Stimulated activated naive CD4-positive, alpha-beta T cell (primary cell): ENCODE measurements at regions not wholly inside any gene's neighbourhood (a gene's known extent, or its start where the extent isn't known, plus 50 kb on each side); places are given as distances from the start of the nearest gene placed in this dataset.

ENCODE experiments used
- DNase-seq, 6 experiments: peaks; one replicate each; lab custom pipeline; 2025; lab: John Stamatoyannopoulos, UW

- DNase-seq, result no peak
Measured at GRCh38 chr4:1495416-1496115, 89.3 kb upstream of the NKX1-1 start.

GRCh38 chr4:1494416-1495315 is 88.4 kb upstream of the NKX1-1 start:
- no peak for DNase-seq

- no peak for DNase-seq
Measured at GRCh38 chr4:1493540-1494287, 87.5 kb upstream of the NKX1-1 start.

GRCh38 chr4:1492651-1493539 is 86.7 kb upstream of the NKX1-1 start:
- no peak for DNase-seq

GRCh38 chr4:1492142-1492457 is 85.9 kb upstream of the NKX1-1 start:
- DNase-seq, result no peak

GRCh38 chr4:1491328-1492141 is 85.3 kb upstream of the NKX1-1 start:
- DNase-seq, result no peak

- DNase-seq, result no peak
Measured at GRCh38 chr4:1490654-1491327, 84.5 kb upstream of the NKX1-1 start.

- DNase-seq, result no peak
Measured at GRCh38 chr4:1490011-1490653, 83.9 kb upstream of the NKX1-1 start.

- no peak for DNase-seq
Measured at GRCh38 chr4:1489639-1489995, 83.4 kb upstream of the NKX1-1 start.

- no peak for DNase-seq
Measured at GRCh38 chr4:1488831-1489638, 82.8 kb upstream of the NKX1-1 start.

GRCh38 chr4:1488357-1488756 is 82.1 kb upstream of the NKX1-1 start:
- no peak for DNase-seq

GRCh38 chr4:1487761-1488160 is 81.5 kb upstream of the NKX1-1 start:
- DNase-seq, result no peak

GRCh38 chr4:1487106-1487505 is 80.9 kb upstream of the NKX1-1 start:
- DNase-seq, result no peak

GRCh38 chr4:1485280-1485679 is 79.0 kb upstream of the NKX1-1 start:
- no peak for DNase-seq

- no peak for DNase-seq
Measured at GRCh38 chr4:1480720-1481119, 74.5 kb upstream of the NKX1-1 start.

- no peak for DNase-seq
Measured at GRCh38 chr4:1479454-1479853, 73.2 kb upstream of the NKX1-1 start.

- no peak for DNase-seq
Measured at GRCh38 chr4:1478766-1479355, 72.6 kb upstream of the NKX1-1 start.

GRCh38 chr4:1477045-1477840 is 71.0 kb upstream of the NKX1-1 start:
- DNase-seq, result no peak
